Rectal smooth muscle tissue (tissue), 1 donor: ENCODE measurements at regions not wholly inside any gene's neighbourhood (a gene's known extent, or its start where the extent isn't known, plus 50 kb on each side); places are given as distances from the start of the nearest gene placed in this dataset.

Experiments used
- H3K27ac ChIP-seq: one replicate; pipeline ENCODE4 v1.7.0; 2013; ENCODE audit warnings: low read depth, low read length, inconsistent platforms
- H3K27me3 ChIP-seq: one replicate; pipeline ENCODE4 v1.7.0; 2013; ENCODE audit warnings: low read length; ENCODE audit not compliant: control insufficient read depth, insufficient read depth
- H3K36me3 ChIP-seq: one replicate; pipeline ENCODE4 v1.7.0; 2013; ENCODE audit warnings: low read length; ENCODE audit not compliant: control insufficient read depth, insufficient read depth
- H3K4me1 ChIP-seq: one replicate; pipeline ENCODE4 v1.7.0; 2013; ENCODE audit warnings: low read length; ENCODE audit not compliant: control insufficient read depth, insufficient read depth
- H3K4me3 ChIP-seq: one replicate; pipeline ENCODE4 v1.7.0; 2013; ENCODE audit warnings: low read length
- H3K9ac ChIP-seq: one replicate; pipeline ENCODE4 v1.7.0; 2013; ENCODE audit warnings: low read length

DNA sequence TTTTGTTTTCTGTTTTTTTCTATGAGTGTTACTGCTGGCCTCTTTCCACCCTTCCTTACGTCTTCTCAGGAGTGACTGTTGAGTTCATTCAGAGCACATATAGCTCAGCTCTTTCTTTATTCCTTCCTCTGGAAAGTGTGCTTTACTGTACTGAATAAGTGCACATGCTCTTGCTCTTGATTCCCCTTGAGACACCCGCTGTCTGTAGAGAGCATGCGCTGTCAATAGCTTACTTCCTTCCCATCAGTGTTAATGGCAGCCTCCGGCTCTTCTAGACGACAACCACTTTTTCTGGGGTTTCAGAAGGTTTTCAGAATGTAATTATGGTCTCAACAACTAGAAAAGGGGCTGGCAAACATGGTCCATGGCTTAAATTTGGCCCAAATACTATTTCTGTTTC is 504.9 kb downstream of the C4orf33 start:
- no peaks in the 10 kb centered on the region for H3K27me3 ChIP-seq
- no peak overlapping the region for H3K4me3 ChIP-seq
- H3K9ac ChIP-seq = no peak overlapping the region
- no peaks in the 10 kb centered on the region for H3K36me3 ChIP-seq
- H3K27ac ChIP-seq = no peak overlapping the region
- no peaks in the 10 kb centered on the region for H3K4me1 ChIP-seq

DNA sequence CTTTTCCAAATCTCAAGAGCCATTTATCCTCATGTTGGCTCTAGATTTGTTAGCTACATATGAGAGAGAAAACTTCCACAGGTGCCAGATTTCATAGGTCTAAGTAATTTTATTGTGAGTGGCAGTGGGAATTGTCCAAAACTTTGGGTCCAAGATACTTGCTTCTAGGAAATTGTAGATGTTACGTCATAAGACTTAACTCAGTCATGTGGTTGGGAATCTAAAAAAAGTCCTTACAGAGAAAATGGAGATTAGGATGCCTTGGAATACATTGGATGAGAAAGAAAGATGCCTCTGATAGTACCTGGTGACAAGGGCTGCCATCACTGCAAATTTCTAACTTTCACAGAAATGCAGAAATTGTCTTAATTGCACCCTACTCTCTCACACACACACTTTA is 506.5 kb downstream of the C4orf33 start:
- H3K4me3 ChIP-seq = no peak overlapping the region
- no peaks in the 10 kb centered on the region for H3K4me1 ChIP-seq
- H3K27me3 ChIP-seq = no peaks in the 10 kb centered on the region
- no peaks in the 10 kb centered on the region for H3K36me3 ChIP-seq
- no peak overlapping the region for H3K27ac ChIP-seq
- no peak overlapping the region for H3K9ac ChIP-seq

DNA sequence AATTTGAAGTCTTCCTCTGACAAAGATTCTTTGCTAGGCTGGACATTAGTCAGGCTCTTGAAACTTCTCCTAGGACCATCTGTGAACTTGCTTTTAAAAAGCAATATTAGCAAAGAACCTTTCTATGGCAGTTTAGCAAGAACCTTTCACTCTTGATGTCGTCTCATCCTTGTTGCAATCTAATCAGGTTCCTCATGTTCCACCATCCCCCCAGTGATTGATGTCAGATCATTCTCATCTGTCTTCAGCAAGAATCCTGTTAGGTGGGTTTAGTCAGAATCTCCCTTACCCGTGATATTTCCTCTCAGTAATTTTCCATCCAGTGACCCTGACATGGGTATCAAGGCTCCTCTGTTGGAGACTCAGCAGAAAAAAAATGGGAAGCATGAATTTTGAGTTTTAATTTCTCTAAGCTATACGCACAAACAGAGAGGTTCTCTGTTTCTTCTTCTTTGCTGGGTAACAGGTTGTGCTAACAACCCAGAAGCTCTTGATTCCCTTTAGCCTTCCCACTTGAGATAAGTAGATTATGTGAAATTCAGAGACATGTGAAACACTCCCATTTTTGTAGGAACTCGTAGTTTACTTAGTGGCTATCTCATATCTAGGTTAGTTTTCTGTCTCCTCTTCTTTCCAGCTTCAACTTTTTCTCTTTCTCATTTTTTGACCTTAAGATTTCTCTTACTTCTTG is 507.4 kb downstream of the C4orf33 start:
- no peaks in the 10 kb centered on the region for H3K27me3 ChIP-seq
- H3K27ac ChIP-seq = no peak overlapping the region
- H3K4me3 ChIP-seq = no peak overlapping the region
- H3K4me1 ChIP-seq = no peaks in the 10 kb centered on the region
- H3K9ac ChIP-seq = no peak overlapping the region
- no peaks in the 10 kb centered on the region for H3K36me3 ChIP-seq

DNA sequence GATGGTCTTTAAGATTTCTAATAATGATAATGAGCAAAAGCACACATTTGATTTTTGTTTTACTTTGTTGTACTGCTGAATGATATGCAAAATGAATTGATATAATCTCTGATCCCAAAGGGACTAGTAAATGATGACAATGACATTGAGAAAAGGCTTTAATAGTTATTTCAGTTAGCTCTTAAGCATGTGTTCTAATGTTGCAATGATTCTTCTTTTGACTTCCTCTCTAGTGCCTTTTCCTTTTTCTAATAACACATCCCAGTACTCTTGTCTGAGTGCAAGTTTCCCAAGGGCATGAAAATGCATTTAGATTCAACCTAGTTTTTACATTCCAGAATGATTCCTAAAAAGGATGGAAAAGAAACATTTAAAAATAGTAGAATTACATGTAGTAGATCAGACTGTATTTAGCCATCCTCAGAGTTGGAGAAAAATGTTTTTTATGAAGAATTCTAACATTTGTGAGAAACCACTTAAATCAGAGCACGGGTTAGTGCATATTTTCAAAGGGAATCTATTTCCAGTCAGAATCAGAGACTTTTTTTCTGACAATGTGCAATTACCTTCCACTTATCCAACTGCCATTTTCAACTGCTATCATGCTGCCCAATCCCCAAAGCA is 508.8 kb downstream of the C4orf33 start:
- Histone ChIP-seq H3K36me3 (no peaks in the 10 kb centered on the region), H3K27ac (no peak overlapping the region), H3K9ac (no peak overlapping the region), H3K4me3 (no peak overlapping the region), H3K27me3 (no peaks in the 10 kb centered on the region), H3K4me1 (no peaks in the 10 kb centered on the region)

DNA sequence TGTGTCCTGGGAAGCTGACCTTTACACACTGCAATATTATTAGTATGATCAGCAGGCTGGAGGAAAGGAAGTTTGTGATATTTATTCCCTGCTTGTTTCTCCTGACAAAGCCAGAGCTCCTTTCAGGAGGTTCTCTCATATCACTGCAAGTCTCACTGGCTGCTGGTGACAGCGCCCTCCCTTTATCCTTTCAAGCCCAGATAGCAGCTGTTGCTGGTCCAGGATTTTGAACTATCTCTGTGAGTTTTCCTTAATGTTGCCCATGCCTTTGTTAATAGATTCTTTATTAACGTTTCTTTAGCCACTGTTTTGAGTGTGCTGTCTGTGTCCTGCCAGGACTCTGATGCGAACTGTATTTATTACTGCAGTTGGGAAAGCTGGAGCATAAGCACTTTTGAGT is 518.7 kb downstream of the C4orf33 start:
- Histone ChIP-seq H3K4me1 (no peaks in the 10 kb centered on the region), H3K27me3 (no peaks in the 10 kb centered on the region), H3K9ac (no peak overlapping the region), H3K4me3 (no peak overlapping the region), H3K36me3 (no peaks in the 10 kb centered on the region), H3K27ac (no peak overlapping the region)

DNA sequence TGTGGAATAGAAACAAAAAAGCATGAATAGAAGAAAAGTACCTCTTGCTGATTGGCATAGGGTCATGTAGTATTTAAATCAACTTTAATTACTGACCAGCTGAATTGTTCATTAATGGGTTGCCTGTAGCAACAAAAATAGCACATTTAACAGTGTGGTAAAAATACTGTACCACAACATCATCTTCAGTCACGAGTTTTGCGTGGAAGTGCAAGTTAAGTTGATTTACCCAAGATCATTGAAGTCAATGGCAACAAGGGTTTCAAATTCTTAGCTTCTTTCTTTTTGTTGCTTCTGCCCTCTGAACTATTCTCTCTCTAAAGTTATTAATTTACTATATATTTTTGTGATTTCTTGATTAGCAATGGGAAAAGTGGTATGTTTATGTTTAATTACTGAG is 526.6 kb downstream of the C4orf33 start:
- no peaks in the 10 kb centered on the region for H3K27me3 ChIP-seq
- H3K4me3 ChIP-seq = no peak overlapping the region
- H3K27ac ChIP-seq = no peak overlapping the region
- no peaks in the 10 kb centered on the region for H3K4me1 ChIP-seq
- H3K9ac ChIP-seq = no peak overlapping the region
- H3K36me3 ChIP-seq = no peaks in the 10 kb centered on the region

DNA sequence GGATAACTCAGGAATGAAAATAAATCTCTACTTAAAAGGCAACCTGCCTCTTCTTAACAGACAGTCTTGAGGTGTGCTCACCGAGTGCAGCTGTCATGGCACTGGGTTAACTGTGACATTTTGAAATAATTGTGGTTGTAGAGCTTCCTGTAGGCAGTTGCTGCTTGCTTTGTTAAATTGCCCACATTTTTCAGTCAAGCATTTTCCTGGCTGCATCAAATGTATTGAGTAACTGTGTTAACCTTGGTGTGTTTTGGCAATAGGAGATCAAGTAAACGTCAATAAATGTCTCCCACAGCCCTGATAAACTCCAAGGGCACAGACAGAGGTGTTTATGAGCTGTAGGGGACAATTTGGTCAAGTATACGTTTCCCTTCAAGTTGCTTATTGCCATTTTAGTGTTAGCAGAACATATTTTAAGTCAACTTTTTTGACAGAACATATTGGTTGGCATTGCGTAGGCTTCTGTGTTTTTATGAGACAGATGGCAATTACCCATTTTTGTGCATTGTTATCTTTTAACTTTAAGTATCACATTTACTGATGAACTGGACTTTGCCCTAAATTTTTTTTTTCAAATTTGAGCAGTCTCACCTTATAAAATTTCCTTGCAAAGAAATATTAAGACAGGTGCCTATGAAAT is 527.4 kb downstream of the C4orf33 start:
- Histone ChIP-seq H3K27ac (no peak overlapping the region), H3K36me3 (no peaks in the 10 kb centered on the region), H3K4me1 (no peaks in the 10 kb centered on the region), H3K27me3 (no peaks in the 10 kb centered on the region), H3K4me3 (no peak overlapping the region), H3K9ac (no peak overlapping the region)

DNA sequence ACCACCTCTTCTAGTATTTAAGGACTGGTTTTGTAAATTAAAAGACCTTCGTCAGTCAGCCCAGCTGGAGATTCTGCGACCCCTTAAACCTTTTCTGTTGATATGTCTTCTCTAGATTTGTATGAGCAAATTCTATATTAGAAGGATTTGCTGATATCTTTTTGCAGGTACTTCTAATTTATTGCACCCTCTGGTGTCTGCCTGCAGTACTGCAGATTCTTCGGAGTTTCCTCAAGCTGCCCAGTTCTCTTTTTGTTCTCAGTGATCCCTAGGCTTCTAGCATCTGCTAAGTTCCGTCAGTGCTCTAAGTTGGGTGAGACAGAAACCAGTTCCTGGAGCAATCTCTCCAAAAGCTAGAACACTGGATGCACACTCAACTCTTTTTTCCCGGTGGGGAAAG is 545.2 kb downstream of the C4orf33 start:
- H3K9ac ChIP-seq = no peak overlapping the region
- H3K27me3 ChIP-seq = no peaks in the 10 kb centered on the region
- no peak overlapping the region for H3K4me3 ChIP-seq
- no peaks in the 10 kb centered on the region for H3K36me3 ChIP-seq
- H3K27ac ChIP-seq = no peak overlapping the region
- H3K4me1 ChIP-seq = no peaks in the 10 kb centered on the region

DNA sequence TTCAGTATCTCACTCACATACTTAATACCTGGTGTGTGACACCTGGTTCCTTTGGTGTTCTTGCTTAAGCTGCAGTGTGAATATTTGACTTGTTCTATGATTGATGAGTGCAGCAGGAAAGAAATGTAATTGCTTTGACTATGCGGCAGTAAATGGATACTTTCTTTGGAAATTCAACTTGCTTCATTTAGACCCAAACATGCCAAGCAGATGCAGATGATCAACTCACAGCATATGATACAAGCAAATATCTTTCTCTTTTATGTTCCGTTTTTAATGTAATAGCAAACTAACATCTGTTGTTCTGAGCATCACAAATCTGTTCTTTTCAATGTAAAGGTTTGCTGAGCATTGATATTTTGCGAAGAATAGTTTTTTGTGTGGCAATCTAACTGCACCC is 549.5 kb downstream of the C4orf33 start:
- no peak overlapping the region for H3K4me3 ChIP-seq
- H3K9ac ChIP-seq = no peak overlapping the region
- H3K36me3 ChIP-seq = no peaks in the 10 kb centered on the region
- no peaks in the 10 kb centered on the region for H3K27me3 ChIP-seq
- no peaks in the 10 kb centered on the region for H3K4me1 ChIP-seq
- H3K27ac ChIP-seq = no peak overlapping the region

DNA sequence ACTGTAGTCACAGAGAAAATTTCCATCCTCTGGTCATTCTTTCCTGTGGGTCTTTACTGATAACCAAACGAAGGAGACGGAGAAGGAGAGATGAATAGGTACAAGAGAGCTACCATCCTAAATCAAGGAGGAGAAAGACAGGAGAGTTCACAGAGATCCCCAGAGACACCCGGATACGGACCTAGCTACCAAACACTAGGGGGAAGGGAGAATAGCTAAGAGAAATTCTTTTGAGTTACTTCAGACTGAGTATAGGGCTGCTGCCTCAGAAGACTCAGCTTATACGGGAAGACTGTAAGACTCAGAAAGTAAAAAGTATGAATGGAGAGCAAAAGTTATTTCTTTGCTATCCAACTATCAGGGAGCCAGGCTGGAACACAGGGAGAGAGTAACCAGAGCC is 572.1 kb downstream of the C4orf33 start:
- H3K4me1 ChIP-seq = no peaks in the 10 kb centered on the region
- no peak overlapping the region for H3K4me3 ChIP-seq
- no peak overlapping the region for H3K9ac ChIP-seq
- no peak overlapping the region for H3K27ac ChIP-seq
- H3K27me3 ChIP-seq = no peaks in the 10 kb centered on the region
- H3K36me3 ChIP-seq = no peaks in the 10 kb centered on the region

DNA sequence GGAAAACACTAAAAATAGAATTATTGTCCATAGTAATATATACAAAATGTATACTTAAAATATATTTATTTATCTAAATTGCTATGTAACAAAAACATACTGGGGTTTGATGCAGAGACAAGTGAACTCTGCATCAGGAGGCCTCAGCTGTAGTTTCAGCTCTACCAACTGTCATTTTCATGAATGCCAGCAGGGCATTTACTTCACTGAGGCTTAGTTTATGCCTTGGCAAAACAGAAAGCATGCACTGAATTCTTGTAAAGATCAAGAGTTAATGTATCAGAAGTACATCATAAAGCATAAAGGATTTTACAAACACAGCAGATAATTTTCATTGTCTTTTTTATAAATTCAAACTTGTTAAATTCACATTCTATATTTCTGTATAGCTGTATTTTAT is 577.0 kb downstream of the C4orf33 start:
- H3K4me3 ChIP-seq = no peak overlapping the region
- no peak overlapping the region for H3K27ac ChIP-seq
- H3K27me3 ChIP-seq = no peaks in the 10 kb centered on the region
- H3K36me3 ChIP-seq = no peaks in the 10 kb centered on the region
- no peak overlapping the region for H3K9ac ChIP-seq
- H3K4me1 ChIP-seq = no peaks in the 10 kb centered on the region

DNA sequence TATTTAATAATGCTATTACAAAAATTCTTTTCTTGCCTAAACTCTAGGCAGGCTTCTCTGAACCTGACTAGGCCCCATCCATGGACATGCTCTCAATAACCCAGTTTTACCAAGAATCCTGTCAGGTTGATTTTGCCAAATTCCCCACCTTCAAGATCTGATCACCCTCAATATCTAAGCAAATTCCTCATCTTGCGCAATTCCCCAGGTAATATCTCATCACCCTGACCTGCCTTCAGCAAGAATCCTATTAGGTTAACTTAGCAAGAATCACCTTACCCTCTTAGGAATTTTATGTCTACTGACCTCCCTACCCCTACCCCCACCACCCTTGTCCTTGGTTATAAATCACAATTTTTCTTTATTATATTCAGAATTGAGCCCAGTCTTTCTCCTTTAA is 579.1 kb downstream of the C4orf33 start:
- Histone ChIP-seq H3K27me3 (no peaks in the 10 kb centered on the region), H3K36me3 (no peaks in the 10 kb centered on the region), H3K4me1 (no peaks in the 10 kb centered on the region), H3K27ac (no peak overlapping the region), H3K9ac (no peak overlapping the region), H3K4me3 (no peak overlapping the region)

DNA sequence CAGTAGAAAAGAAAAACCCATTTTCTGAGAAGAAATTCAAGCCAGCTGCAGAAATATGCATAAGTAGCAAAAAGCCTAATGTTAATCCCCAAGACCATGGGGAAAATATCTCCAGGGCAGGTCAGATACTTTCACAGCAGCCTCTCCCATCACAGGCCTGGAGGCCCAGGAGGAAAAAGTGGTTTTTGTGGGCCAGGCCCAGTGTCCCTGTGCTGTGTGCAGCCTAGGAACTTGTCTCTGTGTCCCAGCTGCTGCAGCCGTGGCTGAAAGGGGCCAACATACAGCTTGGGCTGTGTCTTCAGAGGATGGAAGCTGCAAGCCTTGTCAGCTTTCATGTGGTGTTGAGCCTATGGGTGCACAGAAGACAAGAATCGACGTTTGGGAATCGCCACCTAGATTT is 581.0 kb downstream of the C4orf33 start:
- no peaks in the 10 kb centered on the region for H3K27me3 ChIP-seq
- no peak overlapping the region for H3K9ac ChIP-seq
- no peaks in the 10 kb centered on the region for H3K4me1 ChIP-seq
- no peak overlapping the region for H3K4me3 ChIP-seq
- H3K27ac ChIP-seq = no peak overlapping the region
- H3K36me3 ChIP-seq = no peaks in the 10 kb centered on the region
